Mammary epithelial cell (primary cell): ENCODE measurements at regions not wholly inside any gene's neighbourhood (a gene's known extent, or its start where the extent isn't known, plus 50 kb on each side); places are given as distances from the start of the nearest gene placed in this dataset.

Source experiments
- CTCF ChIP-seq, 2 donors: IDR thresholded peaks in 1 of 2; conservative IDR thresholded peaks in 1 of 2; 2 replicates each; pipeline ENCODE4 v1.5.1; 2011 to 2012; ENCODE audit warnings: inconsistent platforms in 2 of 2, low read length in 2 of 2, mild to moderate bottlenecking in 2 of 2, control low read depth in 1 of 2, low read depth in 1 of 2; ENCODE audit not compliant: insufficient read depth in 1 of 2; ENCODE audit errors: extremely low read depth in 1 of 2
- EZH2 ChIP-seq: IDR thresholded peaks from 2 replicates; pipeline ENCODE4 v1.6.1; 2012; ENCODE audit warnings: low read length, inconsistent platforms, borderline replicate concordance

DNA sequence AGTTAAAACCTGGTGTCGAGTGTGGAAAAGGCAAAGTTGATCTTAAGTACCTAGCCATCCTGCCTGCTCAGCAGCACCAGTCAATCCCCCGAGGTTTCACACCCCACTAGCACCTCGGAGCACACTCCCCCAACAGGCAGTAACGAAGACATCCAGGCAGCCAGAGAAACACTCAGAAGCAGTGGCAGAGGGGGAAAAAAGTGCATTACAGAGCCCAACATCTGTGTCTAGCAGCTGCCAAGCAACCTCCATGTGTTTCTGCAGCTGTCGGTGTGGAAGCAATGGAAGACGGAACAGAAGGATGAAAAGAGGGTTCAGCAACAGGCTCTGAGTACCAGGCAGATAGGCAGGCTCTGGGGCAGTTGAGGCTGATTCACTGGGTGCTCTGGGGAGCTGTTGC lies 73.4 kb upstream of the PROX1 start:
- TF ChIP-seq CTCF (conservative IDR thresholded peaks at IDR 0.05 in 1 of 2, IDR thresholded peaks at IDR 0.05 in 1 of 2; ENCODE audit: extremely low read depth in 1 of 2, insufficient read depth in 1 of 2, low read depth in 1 of 2, low read length in 2 of 2) (no peak), EZH2 (no peak)
